Panc1 (cell line): ENCODE measurements at regions not wholly inside any gene's neighbourhood (a gene's known extent, or its start where the extent isn't known, plus 50 kb on each side); places are given as distances from the start of the nearest gene placed in this dataset.

Experiments
- POLR2AphosphoS5 ChIP-seq: IDR thresholded peaks from 2 replicates; pipeline ENCODE4 v1.6.1; 2012; ENCODE audit warnings: mild to moderate bottlenecking, low read depth, low read length, moderate library complexity
- SIN3A ChIP-seq: IDR thresholded peaks from 2 replicates; pipeline ENCODE4 v1.6.1; 2012; ENCODE audit warnings: low read depth, mild to moderate bottlenecking, low read length, moderate library complexity, borderline replicate concordance; ENCODE audit not compliant: insufficient read depth

DNA sequence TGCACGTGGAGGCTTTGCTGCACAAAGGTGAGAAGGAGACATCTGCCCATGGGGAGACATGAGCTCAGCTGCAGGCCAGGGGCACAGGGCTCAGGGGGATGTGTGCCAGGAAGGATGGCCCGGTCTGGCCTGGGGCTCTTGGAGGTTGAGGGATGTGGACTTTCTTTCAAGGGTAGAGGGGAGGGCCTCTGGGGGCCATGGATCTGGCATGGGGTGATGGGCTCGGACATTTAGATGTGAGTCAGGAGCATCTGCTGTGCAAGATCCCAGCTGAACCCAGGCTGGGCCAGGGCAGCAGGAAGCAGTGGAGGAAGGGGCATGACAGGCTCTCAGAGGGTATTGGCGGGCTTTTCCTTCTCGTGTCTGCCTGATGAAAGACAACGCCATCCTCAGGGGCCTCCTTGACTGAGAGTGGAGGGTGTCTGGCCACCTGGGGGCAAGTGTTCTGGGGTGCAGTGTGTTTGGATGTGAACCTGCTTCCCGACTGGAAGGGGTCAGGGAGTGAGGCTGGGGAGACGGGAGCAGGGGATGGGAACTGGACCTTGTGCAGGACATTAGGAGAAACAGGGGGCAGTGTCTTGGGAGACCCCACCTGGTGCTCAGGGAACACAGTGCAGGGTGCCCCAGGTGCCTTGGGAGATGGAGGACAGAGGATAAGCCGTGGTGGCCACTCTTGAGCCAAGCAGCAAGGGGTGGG lies 156.1 kb downstream of the ERMARD start:
- no peak for TF ChIP-seq SIN3A
- TF ChIP-seq POLR2AphosphoS5, result no peak
